ENCODE measurements at regions not wholly inside any gene's neighbourhood (a gene's known extent, or its start where the extent isn't known, plus 50 kb on each side); places are given as distances from the start of the nearest gene placed in this dataset.

DNA sequence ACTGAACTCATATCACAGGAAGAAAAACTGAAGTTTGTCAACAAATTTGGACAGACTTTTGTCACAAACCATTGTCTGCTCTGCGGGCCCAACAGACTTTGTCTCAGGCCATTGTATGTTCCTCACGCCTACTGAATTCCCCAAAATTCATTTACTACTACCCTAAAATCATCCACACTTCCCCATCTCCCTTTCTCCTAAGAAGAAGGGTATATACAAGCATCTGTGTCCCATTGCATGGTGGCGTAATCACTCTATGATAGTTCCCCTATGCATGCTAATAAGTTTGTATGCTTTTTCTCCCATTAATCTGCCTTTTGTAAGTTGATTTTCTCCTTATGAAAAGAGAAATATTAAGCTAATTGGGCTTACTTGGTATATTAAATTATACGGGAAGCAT, 54.9 kb upstream of the ATF3 start:
- no peak for DNase-seq (ENCODE audit: low spot score)
- no peaks in the 10 kb centered on the region for H3K36me3 ChIP-seq
- H3K27ac ChIP-seq = no peak overlapping the region
- no peak for ATAC-seq (ENCODE audit: insufficient number of reproducible peaks, low FRiP score, low read depth)
- TF ChIP-seq, protein P1, sequence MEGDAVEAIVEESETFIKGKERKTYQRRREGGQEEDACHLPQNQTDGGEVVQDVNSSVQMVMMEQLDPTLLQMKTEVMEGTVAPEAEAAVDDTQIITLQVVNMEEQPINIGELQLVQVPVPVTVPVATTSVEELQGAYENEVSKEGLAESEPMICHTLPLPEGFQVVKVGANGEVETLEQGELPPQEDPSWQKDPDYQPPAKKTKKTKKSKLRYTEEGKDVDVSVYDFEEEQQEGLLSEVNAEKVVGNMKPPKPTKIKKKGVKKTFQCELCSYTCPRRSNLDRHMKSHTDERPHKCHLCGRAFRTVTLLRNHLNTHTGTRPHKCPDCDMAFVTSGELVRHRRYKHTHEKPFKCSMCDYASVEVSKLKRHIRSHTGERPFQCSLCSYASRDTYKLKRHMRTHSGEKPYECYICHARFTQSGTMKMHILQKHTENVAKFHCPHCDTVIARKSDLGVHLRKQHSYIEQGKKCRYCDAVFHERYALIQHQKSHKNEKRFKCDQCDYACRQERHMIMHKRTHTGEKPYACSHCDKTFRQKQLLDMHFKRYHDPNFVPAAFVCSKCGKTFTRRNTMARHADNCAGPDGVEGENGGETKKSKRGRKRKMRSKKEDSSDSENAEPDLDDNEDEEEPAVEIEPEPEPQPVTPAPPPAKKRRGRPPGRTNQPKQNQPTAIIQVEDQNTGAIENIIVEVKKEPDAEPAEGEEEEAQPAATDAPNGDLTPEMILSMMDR (IDR thresholded peaks at IDR 0.05) = no peak
- peaks cover 5 to 7% of the 10 kb centered on the region in 2 donors for H3K4me1 ChIP-seq (ENCODE audit: control insufficient read depth in 1 of 2, low read depth in 2 of 2)
- H3K4me3 ChIP-seq = no peak overlapping the region
- no peaks in the 10 kb centered on the region for H3K27me3 ChIP-seq (replicated peaks; ENCODE audit: insufficient read depth)
- H3K9me3 ChIP-seq = no peaks in the 10 kb centered on the region

DNA sequence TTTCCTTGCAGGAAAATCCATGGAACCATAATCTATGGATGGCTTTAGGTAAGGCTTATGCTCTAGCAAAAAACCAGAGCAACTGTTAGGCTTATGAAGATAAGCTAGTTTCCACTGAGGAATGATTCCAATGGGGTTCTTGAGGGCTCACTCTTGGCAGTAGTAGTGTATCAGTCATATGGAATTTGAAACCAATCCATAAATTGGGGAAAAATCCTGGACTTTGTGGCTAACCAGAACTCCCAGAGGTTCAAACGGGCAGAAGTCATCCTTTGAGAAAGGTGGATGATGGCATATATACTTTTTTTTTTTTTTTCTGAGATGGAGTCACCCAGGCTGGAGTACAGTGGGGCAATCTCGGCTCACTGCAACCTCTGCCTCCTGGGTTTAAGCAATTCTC, 54.2 kb upstream of the ATF3 start:
- no peaks in the 10 kb centered on the region for H3K9me3 ChIP-seq
- H3K27me3 ChIP-seq (replicated peaks; ENCODE audit: insufficient read depth) = no peaks in the 10 kb centered on the region
- TF ChIP-seq, protein P1 (IDR thresholded peaks at IDR 0.05) = no peak
- H3K4me1 ChIP-seq (ENCODE audit: control insufficient read depth in 1 of 2, low read depth in 2 of 2) = peaks cover 5 to 11% of the 10 kb centered on the region in 2 donors
- no peaks in the 10 kb centered on the region for H3K36me3 ChIP-seq
- no peak overlapping the region for H3K4me3 ChIP-seq
- no peak overlapping the region for H3K27ac ChIP-seq
- DNase-seq (ENCODE audit: low spot score) = no peak
- ATAC-seq (ENCODE audit: insufficient number of reproducible peaks, low FRiP score, low read depth) = no peak

DNA sequence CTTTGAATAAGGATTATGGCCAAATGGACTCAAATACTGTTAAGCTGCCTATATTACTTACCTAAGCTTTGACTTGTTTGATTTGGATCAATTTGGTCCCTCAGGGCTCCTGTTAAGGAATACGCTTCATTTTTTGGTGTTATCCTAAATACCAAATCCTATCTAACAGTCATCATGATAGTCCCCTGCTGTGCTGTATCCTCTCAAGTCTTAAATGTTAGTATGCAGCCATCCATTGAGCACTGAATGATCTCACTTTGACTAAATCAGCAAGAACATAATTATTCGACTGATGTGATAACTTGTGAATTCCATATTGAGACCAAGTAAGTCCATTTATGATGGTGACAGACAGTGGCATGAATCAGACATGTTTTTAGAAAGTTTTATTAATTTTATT, 53.1 kb upstream of the ATF3 start:
- Histone ChIP-seq H3K27ac (no peak overlapping the region), H3K9me3 (no peaks in the 10 kb centered on the region), H3K36me3 (no peaks in the 10 kb centered on the region), H3K27me3 (replicated peaks; ENCODE audit: insufficient read depth) (no peaks in the 10 kb centered on the region), H3K4me1 (ENCODE audit: control insufficient read depth in 1 of 2, low read depth in 2 of 2) (peaks cover 5 to 18% of the 10 kb centered on the region in 2 donors), H3K4me3 (no peak overlapping the region)
- no peak for DNase-seq (ENCODE audit: low spot score)
- no peak for ATAC-seq (ENCODE audit: insufficient number of reproducible peaks, low FRiP score, low read depth)
- TF ChIP-seq, protein P1 (IDR thresholded peaks at IDR 0.05) = no peak

DNA sequence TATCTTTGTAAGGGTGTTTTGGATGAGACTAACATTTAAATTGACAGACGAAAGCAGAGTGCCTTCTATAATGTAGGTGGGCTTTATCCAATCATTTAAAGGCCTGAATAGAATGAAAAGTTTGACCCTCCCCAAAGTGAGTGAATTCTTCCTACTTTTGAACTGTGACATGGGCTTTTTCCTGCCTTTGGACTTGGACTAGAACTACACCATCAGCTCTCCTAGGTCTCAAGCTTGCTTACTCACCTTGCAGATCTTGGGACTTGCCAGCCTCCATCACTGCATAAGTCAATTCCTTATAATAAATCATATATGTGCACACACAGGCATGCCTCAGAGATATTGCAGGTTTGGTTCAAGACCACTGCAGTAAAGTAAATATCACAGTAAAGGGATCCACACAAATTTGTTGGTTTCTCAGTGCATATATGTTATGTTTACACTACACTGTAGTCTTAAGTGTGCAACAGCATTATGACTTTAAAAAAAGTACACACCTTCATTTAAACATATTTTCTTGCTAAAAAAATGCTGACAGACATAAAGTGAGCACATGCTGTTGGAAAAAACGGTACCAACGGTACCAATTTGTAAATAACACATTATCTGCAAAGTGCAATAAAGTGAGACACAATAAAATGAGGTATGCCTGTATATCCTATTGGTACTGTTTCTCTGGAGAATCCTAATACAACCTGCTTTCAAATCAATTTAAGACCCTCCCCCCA, 51.6 kb upstream of the ATF3 start:
- H3K27me3 ChIP-seq (replicated peaks; ENCODE audit: insufficient read depth) = no peaks in the 10 kb centered on the region
- peaks cover 8 to 31% of the 10 kb centered on the region in 2 donors for H3K4me1 ChIP-seq (ENCODE audit: control insufficient read depth in 1 of 2, low read depth in 2 of 2)
- H3K9me3 ChIP-seq = no peaks in the 10 kb centered on the region
- no peak for DNase-seq (ENCODE audit: low spot score)
- no peak overlapping the region for H3K27ac ChIP-seq
- TF ChIP-seq, protein P1 (IDR thresholded peaks at IDR 0.05) = no peak
- ATAC-seq (ENCODE audit: insufficient number of reproducible peaks, low FRiP score, low read depth) = no peak
- no peak overlapping the region for H3K4me3 ChIP-seq
- H3K36me3 ChIP-seq = no peaks in the 10 kb centered on the region

GRCh38 chr1:212557739-212558692, 50.5 kb upstream of the ATF3 start:
- Histone ChIP-seq H3K27ac (peak overlapping the region; percentile 85 to 87), H3K27me3 (replicated peaks; ENCODE audit: insufficient read depth) (no peaks in the 10 kb centered on the region), H3K36me3 (no peaks in the 10 kb centered on the region), H3K4me1 (ENCODE audit: control insufficient read depth in 1 of 2, low read depth in 2 of 2) (peaks cover 13 to 37% of the 10 kb centered on the region in 2 donors), H3K4me3 (peak overlapping the region; percentile 84), H3K9me3 (no peaks in the 10 kb centered on the region)
- DNase-seq (ENCODE audit: low spot score) (no peak), ATAC-seq (ENCODE audit: insufficient number of reproducible peaks, low FRiP score, low read depth) (no peak)
- TF ChIP-seq, protein P1 (IDR thresholded peaks at IDR 0.05) = peak; percentile 10
